ENCODE measurements at regions not wholly inside any gene's neighbourhood (a gene's known extent, or its start where the extent isn't known, plus 50 kb on each side); places are given as distances from the start of the nearest gene placed in this dataset.
"Not testable (repeated sequence)": the region's sequence is repeated elsewhere in the genome, so short reads cannot be mapped to it uniquely, and the experiment has no call there.

DNA sequence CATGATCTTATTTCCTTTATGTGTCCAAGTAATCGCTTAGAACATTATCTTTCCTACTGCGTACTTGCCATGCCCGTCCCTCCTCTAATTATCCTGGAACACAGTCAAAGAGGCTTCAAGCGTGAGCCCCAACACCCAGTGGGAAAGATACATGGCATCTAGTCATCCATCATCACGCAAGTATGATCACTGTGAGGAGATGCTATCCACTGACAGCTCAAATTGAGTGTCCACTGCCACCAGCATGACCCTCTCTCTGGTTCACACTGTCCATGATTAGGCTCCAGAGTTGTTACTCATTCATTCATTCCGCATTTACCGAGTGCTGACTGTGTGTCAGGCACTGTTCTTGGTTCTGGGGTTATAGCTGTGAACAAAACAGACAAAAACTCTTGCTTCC, 124.6 kb downstream of the COPS8 start:
- no peak overlapping the region for H3K9ac ChIP-seq (ENCODE audit: insufficient read length)
- no peaks in the 10 kb centered on the region for H3K9me3 ChIP-seq (ENCODE audit: low read depth, low read length)
- H3K4me3 ChIP-seq, result no peak overlapping the region
- DNase-seq (ENCODE audit: low read depth, low spot score), result no peak
- H3K36me3 ChIP-seq (ENCODE audit: insufficient read depth, low read length), result no peaks in the 10 kb centered on the region
- H3K27ac ChIP-seq, result no peak overlapping the region
- TF ChIP-seq EZH2 (IDR thresholded peaks at IDR 0.05), result no peak
- no peak for TF ChIP-seq POLR2AphosphoS5 (IDR thresholded peaks at IDR 0.05; ENCODE audit: borderline replicate concordance, low read depth, low read length)
- TF ChIP-seq FOXP2 (optimal IDR thresholded peaks at IDR 0.05; ENCODE audit: control extremely low read depth, extremely low read length, insufficient read depth), result no peak

DNA sequence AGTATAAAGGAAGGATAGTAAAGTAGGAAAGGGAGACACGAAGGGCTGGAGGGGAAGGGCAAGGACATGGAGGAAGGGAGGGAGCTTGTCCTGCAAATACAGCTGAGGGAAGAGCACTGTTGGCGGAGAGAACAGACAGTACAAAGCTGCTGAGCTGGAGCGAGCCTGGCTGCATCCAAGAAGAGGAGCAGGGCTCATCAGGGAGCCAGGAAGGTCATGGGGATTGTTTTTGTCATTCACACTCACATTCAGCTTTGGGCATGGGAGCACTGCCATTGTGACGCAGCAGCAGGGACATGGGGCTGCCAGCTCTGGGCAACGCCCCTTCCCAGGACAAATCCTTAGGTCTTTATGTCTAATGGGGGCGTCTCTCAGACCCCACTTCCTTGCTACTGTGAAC, 125.1 kb downstream of the COPS8 start:
- no peak overlapping the region for H3K27ac ChIP-seq
- no peak overlapping the region for H3K4me3 ChIP-seq
- no peaks in the 10 kb centered on the region for H3K9me3 ChIP-seq (ENCODE audit: low read depth, low read length)
- no peak overlapping the region for H3K9ac ChIP-seq (ENCODE audit: insufficient read length)
- no peaks in the 10 kb centered on the region for H3K36me3 ChIP-seq (ENCODE audit: insufficient read depth, low read length)
- DNase-seq (ENCODE audit: low read depth, low spot score), result no peak
- no peak for TF ChIP-seq EZH2 (IDR thresholded peaks at IDR 0.05)
- TF ChIP-seq POLR2AphosphoS5 (IDR thresholded peaks at IDR 0.05; ENCODE audit: borderline replicate concordance, low read depth, low read length), result no peak
- no peak for TF ChIP-seq FOXP2 (optimal IDR thresholded peaks at IDR 0.05; ENCODE audit: control extremely low read depth, extremely low read length, insufficient read depth)

DNA sequence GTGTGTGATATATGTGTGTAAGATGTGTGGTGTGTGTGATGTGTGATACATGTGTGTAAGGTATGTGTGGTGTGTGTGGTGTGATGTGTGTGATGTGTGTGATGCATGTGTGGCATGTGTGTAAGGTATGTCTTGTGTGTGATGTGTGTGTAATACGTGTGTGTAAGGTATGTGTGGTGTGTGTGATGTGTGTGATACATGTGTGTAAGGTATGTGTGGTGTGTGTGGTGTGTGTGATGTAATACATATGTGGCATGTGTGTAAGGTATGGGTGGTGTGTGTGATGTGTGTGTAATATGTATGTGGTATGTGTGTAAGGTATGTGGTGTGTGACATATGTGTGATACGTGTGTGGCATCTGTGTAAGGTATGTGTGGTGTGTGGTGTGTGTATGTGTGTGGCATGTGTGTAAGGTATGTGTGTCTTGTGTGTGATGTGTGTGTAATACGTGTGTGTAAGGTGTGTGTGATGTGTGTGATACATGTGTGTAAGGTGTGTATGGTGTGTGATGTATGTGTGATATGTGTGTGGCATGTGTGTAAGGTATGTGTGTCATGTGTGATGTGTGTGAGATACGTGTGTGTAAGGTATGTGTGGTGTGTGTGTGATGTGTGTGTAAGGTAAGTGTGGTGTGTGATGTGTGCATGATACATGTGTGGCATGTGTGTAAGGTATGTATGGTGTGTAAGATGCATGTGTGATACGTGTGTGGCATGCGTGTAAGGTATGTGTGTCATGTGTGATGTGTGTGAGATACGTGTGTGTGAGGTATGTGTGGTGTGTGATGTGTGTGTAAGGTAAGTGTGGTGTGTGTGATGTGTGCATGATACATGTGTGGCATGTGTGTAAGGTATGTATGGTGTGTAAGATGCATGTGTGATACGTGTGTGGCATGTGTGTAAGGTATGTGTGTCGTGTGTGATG, 126.9 kb downstream of the COPS8 start:
- not testable (repeated sequence) for DNase-seq (ENCODE audit: low read depth, low spot score); H3K9me3 ChIP-seq (ENCODE audit: low read depth, low read length); H3K27ac ChIP-seq; H3K9ac ChIP-seq (ENCODE audit: insufficient read length); H3K36me3 ChIP-seq (ENCODE audit: insufficient read depth, low read length); H3K4me3 ChIP-seq

DNA sequence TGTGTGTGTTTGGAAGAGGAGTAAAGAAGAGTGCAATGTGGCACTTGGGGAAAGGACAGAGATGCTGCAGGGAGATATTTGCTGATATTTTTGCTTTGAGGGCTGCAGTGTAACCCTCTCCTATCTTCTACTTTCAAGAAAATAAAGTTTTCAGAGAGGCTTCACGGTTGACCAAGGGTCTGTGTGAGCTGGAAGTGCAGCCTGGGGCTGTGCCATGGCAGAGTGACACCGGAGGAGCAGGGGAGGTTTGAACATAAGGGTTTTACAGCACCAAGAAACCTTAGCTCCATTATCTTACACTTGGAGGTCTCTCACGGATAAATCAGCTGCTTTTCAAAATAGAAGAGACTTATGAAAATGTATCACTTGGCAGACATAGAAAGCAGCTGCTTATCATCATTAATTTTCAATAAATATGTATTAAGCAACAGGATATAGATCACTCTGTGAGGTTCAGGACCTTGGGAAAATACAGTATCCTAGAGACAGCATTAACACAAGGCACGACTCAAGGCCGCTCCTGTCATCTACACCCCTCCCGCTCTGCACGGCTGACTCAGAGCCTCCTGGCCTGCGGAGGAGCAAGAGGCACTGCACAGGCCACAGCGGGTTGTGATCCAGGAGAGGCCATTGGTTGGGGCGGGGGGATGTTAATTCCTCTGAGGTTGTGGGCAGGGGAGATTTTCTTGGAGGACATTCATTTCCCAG, 127.8 kb downstream of the COPS8 start:
- Histone ChIP-seq H3K27ac (peak overlapping the region; percentile 75), H3K9me3 (ENCODE audit: low read depth, low read length) (no peaks in the 10 kb centered on the region), H3K36me3 (ENCODE audit: insufficient read depth, low read length) (no peaks in the 10 kb centered on the region), H3K9ac (ENCODE audit: insufficient read length) (no peak overlapping the region), H3K4me3 (no peak overlapping the region)
- no peak for DNase-seq (ENCODE audit: low read depth, low spot score)
- TF ChIP-seq FOXP2 (optimal IDR thresholded peaks at IDR 0.05; ENCODE audit: control extremely low read depth, extremely low read length, insufficient read depth), result no peak
- no peak for TF ChIP-seq POLR2AphosphoS5 (IDR thresholded peaks at IDR 0.05; ENCODE audit: borderline replicate concordance, low read depth, low read length)
- no peak for TF ChIP-seq EZH2 (IDR thresholded peaks at IDR 0.05)

DNA sequence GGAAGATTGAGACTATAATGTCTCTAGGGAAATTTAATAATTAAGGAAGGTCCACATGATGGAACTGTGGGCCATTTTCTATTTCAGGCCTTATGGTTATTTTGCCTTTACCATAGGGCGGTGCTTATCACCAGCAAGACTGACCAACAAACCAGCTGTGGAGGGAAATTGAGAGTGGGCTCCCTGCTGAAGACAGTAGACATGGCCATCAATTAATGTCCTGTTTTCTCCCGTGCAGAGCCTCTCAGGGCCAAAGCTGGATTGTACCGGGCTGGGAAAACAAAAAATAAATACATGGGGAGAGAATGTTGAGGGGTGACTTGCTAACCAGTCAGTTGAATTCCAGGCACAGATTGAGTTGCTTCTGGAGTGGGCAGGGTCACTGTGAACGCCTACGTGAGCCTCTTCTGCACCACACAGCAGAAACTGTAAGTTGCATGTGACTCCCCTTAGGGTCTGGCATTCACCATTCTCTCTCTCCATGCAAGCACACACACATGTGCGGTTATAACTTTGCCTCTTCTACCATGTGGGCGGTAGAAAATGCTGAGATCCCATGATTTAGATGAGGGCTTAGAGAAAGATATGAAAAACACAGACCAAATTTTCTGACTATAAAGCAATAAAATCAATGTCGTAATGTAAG, 128.5 kb downstream of the COPS8 start:
- Histone ChIP-seq H3K36me3 (ENCODE audit: insufficient read depth, low read length) (no peaks in the 10 kb centered on the region), H3K4me3 (no peak overlapping the region), H3K27ac (peak overlapping the region; percentile 56), H3K9me3 (ENCODE audit: low read depth, low read length) (no peaks in the 10 kb centered on the region), H3K9ac (ENCODE audit: insufficient read length) (no peak overlapping the region)
- TF ChIP-seq EZH2 (IDR thresholded peaks at IDR 0.05) (no peak), POLR2AphosphoS5 (IDR thresholded peaks at IDR 0.05; ENCODE audit: borderline replicate concordance, low read depth, low read length) (peak; percentile 34; the same call in 1 of the 2 replicates)
- no peak for DNase-seq (ENCODE audit: low read depth, low spot score)

DNA sequence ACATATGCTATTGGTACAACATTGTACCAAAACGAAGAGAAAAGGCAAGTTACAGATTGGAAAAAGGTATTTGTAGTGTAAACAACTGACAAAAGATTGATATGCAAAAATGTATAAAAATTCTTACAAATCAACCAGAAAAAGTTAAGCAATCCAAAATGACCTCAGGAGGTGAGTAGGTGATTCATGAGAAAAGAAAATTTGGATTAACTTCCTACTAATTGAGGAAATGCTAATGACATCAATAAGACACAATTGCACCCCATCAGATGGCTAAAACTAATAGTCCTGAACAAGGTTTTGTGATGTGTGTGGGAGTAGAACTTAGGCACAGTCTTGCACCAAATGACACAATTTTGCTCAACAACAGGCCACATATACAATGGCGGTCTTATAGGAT, 129.3 kb downstream of the COPS8 start:
- no peak overlapping the region for H3K4me3 ChIP-seq
- H3K36me3 ChIP-seq (ENCODE audit: insufficient read depth, low read length), result no peaks in the 10 kb centered on the region
- no peak overlapping the region for H3K9ac ChIP-seq (ENCODE audit: insufficient read length)
- no peak for DNase-seq (ENCODE audit: low read depth, low spot score)
- H3K27ac ChIP-seq, result peak overlapping the region; percentile 56
- H3K9me3 ChIP-seq (ENCODE audit: low read depth, low read length), result no peaks in the 10 kb centered on the region
- TF ChIP-seq POLR2AphosphoS5 (IDR thresholded peaks at IDR 0.05; ENCODE audit: borderline replicate concordance, low read depth, low read length) (no peak), FOXP2 (optimal IDR thresholded peaks at IDR 0.05; ENCODE audit: control extremely low read depth, extremely low read length, insufficient read depth) (no peak), EZH2 (IDR thresholded peaks at IDR 0.05) (no peak)

DNA sequence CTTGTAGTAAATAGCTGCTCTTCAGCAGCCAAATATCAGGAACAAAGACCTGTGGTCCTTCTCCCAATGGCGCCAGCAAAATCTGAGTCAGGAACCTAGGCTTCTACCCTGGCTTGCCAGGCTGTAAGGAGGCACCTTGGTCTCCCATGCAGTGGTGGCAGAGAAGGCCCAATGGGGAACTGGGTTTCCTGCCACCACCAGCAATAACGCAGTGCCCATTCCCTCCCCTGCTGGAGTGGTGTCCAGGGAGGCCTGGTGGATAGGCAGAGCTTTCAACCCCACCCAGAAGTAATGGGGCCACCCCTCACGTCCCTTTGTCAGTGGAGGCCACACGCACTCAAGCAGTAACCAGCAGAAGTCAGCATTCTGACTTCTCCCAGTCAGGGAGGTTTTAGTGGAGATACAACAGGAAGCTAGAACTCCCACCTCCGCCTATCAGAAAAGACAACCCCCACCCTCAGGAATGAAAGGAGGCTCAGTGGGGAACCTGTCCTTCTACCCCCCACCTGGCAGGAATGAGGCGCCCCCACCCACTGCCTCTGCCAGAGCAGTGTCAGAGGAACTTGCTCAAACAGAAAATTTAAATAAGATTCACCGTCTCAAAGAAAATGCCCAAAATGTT, 132.4 kb downstream of the COPS8 start:
- Histone ChIP-seq H3K36me3 (ENCODE audit: insufficient read depth, low read length) (no peaks in the 10 kb centered on the region), H3K9ac (ENCODE audit: insufficient read length) (peak overlapping the region; percentile 67), H3K9me3 (ENCODE audit: low read depth, low read length) (no peaks in the 10 kb centered on the region), H3K27ac (peak overlapping the region; percentile 100), H3K4me3 (peak overlapping the region; percentile 71)
- TF ChIP-seq POLR2AphosphoS5 (IDR thresholded peaks at IDR 0.05; ENCODE audit: borderline replicate concordance, low read depth, low read length), result no peak; the same call in 1 of the 2 replicates
- TF ChIP-seq EZH2 (IDR thresholded peaks at IDR 0.05), result no peak
- TF ChIP-seq FOXP2 (optimal IDR thresholded peaks at IDR 0.05; ENCODE audit: control extremely low read depth, extremely low read length, insufficient read depth), result peak; percentile 46
- no peak for DNase-seq (ENCODE audit: low read depth, low spot score)

DNA sequence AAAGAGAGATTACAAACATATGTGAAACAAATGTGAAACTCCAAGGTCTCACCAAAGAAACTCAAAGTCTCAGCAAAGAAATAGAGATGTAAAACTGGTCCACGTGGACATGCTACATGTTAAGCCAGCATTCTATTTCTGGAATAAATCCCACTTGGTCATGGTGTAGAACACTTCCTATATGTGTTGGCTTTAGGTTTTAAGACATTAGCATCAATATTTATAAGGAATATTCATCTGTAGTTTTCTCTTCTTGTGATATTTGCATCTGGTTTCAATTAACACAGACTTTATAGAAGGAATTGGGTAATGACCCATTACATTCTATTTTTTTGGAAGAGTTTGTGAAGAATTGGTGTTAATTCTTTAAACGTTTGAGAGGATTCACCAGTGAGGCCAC, 133.1 kb downstream of the COPS8 start:
- TF ChIP-seq EZH2 (IDR thresholded peaks at IDR 0.05) (no peak), FOXP2 (optimal IDR thresholded peaks at IDR 0.05; ENCODE audit: control extremely low read depth, extremely low read length, insufficient read depth) (no peak), POLR2AphosphoS5 (IDR thresholded peaks at IDR 0.05; ENCODE audit: borderline replicate concordance, low read depth, low read length) (no peak; the same call in 1 of the 2 replicates)
- H3K9ac ChIP-seq (ENCODE audit: insufficient read length), result peak overlapping the region; percentile 67
- peak overlapping the region; percentile 71 for H3K4me3 ChIP-seq
- H3K27ac ChIP-seq, result peak overlapping the region; percentile 100
- H3K36me3 ChIP-seq (ENCODE audit: insufficient read depth, low read length), result no peaks in the 10 kb centered on the region
- peak; percentile 77 for DNase-seq (ENCODE audit: low read depth, low spot score)
- H3K9me3 ChIP-seq (ENCODE audit: low read depth, low read length), result no peaks in the 10 kb centered on the region

Measured in SK-N-MC (cell line).